ENCODE measurements at regions not wholly inside any gene's neighbourhood (a gene's known extent, or its start where the extent isn't known, plus 50 kb on each side); places are given as distances from the start of the nearest gene placed in this dataset.

GRCh38 chr4:54373718-54374210 lies 144.7 kb downstream of the PDGFRA start:
- 68% methylated on average over 4 of the region's 4 CpGs for WGBS (ENCODE audit: missing lambda C conversion rate)
- TF ChIP-seq MAZ (IDR thresholded peaks at IDR 0.05; ENCODE audit: borderline replicate concordance, low read depth, low read length) (no peak), HOXA7 (CRISPR knock-in tag; IDR thresholded peaks at IDR 0.05) (no peak), ZNF302 (CRISPR knock-in tag; IDR thresholded peaks at IDR 0.05) (no peak), JUN (IDR thresholded peaks at IDR 0.05) (no peak), GATA3 (IDR thresholded peaks at IDR 0.05; ENCODE audit: borderline replicate concordance) (no peak), EHMT2 (IDR thresholded peaks at IDR 0.05; ENCODE audit: low read depth) (no peak), SREBF2 (IDR thresholded peaks at IDR 0.05) (no peak), MAFK (IDR thresholded peaks at IDR 0.05; ENCODE audit: partially characterized antibody) (no peak)
- TF ChIP-seq, protein P1, sequence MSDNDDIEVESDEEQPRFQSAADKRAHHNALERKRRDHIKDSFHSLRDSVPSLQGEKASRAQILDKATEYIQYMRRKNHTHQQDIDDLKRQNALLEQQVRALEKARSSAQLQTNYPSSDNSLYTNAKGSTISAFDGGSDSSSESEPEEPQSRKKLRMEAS (IDR thresholded peaks at IDR 0.05), result no peak
- TF ChIP-seq, protein P2, sequence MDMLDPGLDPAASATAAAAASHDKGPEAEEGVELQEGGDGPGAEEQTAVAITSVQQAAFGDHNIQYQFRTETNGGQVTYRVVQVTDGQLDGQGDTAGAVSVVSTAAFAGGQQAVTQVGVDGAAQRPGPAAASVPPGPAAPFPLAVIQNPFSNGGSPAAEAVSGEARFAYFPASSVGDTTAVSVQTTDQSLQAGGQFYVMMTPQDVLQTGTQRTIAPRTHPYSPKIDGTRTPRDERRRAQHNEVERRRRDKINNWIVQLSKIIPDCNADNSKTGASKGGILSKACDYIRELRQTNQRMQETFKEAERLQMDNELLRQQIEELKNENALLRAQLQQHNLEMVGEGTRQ (IDR thresholded peaks at IDR 0.05), result no peak
- TF ChIP-seq, protein P3, sequence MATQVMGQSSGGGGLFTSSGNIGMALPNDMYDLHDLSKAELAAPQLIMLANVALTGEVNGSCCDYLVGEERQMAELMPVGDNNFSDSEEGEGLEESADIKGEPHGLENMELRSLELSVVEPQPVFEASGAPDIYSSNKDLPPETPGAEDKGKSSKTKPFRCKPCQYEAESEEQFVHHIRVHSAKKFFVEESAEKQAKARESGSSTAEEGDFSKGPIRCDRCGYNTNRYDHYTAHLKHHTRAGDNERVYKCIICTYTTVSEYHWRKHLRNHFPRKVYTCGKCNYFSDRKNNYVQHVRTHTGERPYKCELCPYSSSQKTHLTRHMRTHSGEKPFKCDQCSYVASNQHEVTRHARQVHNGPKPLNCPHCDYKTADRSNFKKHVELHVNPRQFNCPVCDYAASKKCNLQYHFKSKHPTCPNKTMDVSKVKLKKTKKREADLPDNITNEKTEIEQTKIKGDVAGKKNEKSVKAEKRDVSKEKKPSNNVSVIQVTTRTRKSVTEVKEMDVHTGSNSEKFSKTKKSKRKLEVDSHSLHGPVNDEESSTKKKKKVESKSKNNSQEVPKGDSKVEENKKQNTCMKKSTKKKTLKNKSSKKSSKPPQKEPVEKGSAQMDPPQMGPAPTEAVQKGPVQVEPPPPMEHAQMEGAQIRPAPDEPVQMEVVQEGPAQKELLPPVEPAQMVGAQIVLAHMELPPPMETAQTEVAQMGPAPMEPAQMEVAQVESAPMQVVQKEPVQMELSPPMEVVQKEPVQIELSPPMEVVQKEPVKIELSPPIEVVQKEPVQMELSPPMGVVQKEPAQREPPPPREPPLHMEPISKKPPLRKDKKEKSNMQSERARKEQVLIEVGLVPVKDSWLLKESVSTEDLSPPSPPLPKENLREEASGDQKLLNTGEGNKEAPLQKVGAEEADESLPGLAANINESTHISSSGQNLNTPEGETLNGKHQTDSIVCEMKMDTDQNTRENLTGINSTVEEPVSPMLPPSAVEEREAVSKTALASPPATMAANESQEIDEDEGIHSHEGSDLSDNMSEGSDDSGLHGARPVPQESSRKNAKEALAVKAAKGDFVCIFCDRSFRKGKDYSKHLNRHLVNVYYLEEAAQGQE (IDR thresholded peaks at IDR 0.05), result no peak
- no peak for DNase-seq (ENCODE audit: low read depth in 1 of 2, low spot score in 1 of 2)
- no peak overlapping the region for H3K4me2 ChIP-seq
- no peaks in the 10 kb centered on the region for H3K9me3 ChIP-seq
- ATAC-seq, result no peak
- H3K4me3 ChIP-seq, result no peak overlapping the region
- FAIRE-seq, result no peak
- H3K27ac ChIP-seq, result no peak overlapping the region
- ChIA-PET CTCF (no interaction called here), POLR2A (no interaction called here)
- H3K4me1 ChIP-seq, result no peaks in the 10 kb centered on the region

DNA sequence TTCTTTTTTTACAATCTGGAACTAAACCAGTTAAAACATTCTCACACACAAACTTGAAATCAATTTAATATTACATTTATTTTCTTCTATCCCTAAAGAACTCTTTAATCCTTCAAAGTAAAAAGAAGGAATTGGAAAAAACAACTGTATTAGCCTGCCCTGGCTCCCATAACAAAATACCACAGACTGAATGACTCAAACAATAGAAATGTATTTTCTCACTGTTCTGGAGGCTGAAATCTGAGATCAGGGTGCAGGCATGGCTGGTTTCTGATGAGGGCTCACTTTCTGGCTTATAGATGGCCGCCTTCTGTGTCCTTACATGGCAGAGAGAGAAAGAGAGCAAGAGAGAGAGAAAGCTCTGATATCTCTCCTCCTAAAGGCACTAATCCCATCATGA lies 149.4 kb downstream of the PDGFRA start:
- Histone ChIP-seq H3K4me1 (no peaks in the 10 kb centered on the region), H3K27ac (no peak overlapping the region), H3K4me3 (no peak overlapping the region), H3K9me3 (no peaks in the 10 kb centered on the region), H3K4me2 (no peak overlapping the region)
- ATAC-seq (no peak), FAIRE-seq (no peak), DNase-seq (ENCODE audit: low read depth in 1 of 2, low spot score in 1 of 2) (no peak)
- TF ChIP-seq NPAS2 (CRISPR knock-in tag; IDR thresholded peaks at IDR 0.05; ENCODE audit: borderline replicate concordance) (no peak), MAZ (IDR thresholded peaks at IDR 0.05; ENCODE audit: borderline replicate concordance, low read depth, low read length) (no peak), TFCP2L1 (CRISPR knock-in tag; IDR thresholded peaks at IDR 0.05) (no peak), HDAC2 (IDR thresholded peaks at IDR 0.05) (no peak), NR3C1 (IDR thresholded peaks at IDR 0.05) (no peak), CHD2 (IDR thresholded peaks at IDR 0.05; ENCODE audit: low read length, partially characterized antibody) (no peak), HOXB13 (CRISPR knock-in tag; IDR thresholded peaks at IDR 0.05; ENCODE audit: low read depth) (no peak), RNF2 (IDR thresholded peaks at IDR 0.05; ENCODE audit: borderline replicate concordance, low read depth) (no peak), ZSCAN20 (CRISPR knock-in tag; IDR thresholded peaks at IDR 0.05) (no peak), FOSL2 (IDR thresholded peaks at IDR 0.05) (no peak), FOSL2 (CRISPR knock-in tag; IDR thresholded peaks at IDR 0.05) (no peak), FOSB (CRISPR knock-in tag; IDR thresholded peaks at IDR 0.05) (no peak), JUNB (IDR thresholded peaks at IDR 0.05) (no peak), EP300 (IDR thresholded peaks at IDR 0.05) (no peak), RCOR1 (IDR thresholded peaks at IDR 0.05; ENCODE audit: low read depth, low read length) (no peak), ZNF302 (CRISPR knock-in tag; IDR thresholded peaks at IDR 0.05) (no peak), ESRRA (IDR thresholded peaks at IDR 0.05; ENCODE audit: borderline replicate concordance, low read length) (no peak), CEBPB (IDR thresholded peaks at IDR 0.05) (no peak), SREBF2 (IDR thresholded peaks at IDR 0.05) (no peak)
- TF ChIP-seq, protein P4, sequence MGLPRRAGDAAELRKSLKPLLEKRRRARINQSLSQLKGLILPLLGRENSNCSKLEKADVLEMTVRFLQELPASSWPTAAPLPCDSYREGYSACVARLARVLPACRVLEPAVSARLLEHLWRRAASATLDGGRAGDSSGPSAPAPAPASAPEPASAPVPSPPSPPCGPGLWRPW (IDR thresholded peaks at IDR 0.05), result no peak
- CTCF ChIA-PET, result no interaction called here
- 0% methylated on average over 1 of the region's 1 CpG for WGBS (ENCODE audit: missing lambda C conversion rate)
- POLR2A ChIA-PET, result no interaction called here

Measured in A549 (cell line).